ENCODE measurements at regions not wholly inside any gene's neighbourhood (a gene's known extent, or its start where the extent isn't known, plus 50 kb on each side); places are given as distances from the start of the nearest gene placed in this dataset.

DNA sequence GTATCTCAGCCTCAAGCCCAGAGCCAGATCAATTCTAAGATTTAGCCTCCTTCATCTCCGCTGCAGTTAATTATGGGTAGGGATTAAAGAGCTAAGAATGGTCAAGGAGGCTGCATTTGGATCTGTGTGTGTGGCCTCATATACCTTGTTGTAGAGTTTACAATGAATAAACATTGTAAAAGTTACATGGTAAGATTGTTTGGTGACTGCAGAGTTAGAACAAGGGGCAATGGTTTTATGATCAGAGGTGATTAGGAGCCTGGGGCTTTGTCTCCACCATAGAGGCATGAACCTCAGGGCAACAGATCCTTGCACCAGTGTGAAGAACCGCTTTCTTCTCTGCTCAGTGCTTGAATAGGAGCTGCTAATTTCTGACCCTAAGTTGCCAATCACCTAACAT lies 77.0 kb upstream of the MARK1 start:
- TF ChIP-seq, protein P1, sequence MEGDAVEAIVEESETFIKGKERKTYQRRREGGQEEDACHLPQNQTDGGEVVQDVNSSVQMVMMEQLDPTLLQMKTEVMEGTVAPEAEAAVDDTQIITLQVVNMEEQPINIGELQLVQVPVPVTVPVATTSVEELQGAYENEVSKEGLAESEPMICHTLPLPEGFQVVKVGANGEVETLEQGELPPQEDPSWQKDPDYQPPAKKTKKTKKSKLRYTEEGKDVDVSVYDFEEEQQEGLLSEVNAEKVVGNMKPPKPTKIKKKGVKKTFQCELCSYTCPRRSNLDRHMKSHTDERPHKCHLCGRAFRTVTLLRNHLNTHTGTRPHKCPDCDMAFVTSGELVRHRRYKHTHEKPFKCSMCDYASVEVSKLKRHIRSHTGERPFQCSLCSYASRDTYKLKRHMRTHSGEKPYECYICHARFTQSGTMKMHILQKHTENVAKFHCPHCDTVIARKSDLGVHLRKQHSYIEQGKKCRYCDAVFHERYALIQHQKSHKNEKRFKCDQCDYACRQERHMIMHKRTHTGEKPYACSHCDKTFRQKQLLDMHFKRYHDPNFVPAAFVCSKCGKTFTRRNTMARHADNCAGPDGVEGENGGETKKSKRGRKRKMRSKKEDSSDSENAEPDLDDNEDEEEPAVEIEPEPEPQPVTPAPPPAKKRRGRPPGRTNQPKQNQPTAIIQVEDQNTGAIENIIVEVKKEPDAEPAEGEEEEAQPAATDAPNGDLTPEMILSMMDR (conservative IDR thresholded peaks at IDR 0.05; ENCODE audit: low read depth, low read length), result no peak
- TF ChIP-seq EZH2 (IDR thresholded peaks at IDR 0.05; ENCODE audit: low read length, unreplicated experiment), result no peak
